ENCODE measurements at regions not wholly inside any gene's neighbourhood (a gene's known extent, or its start where the extent isn't known, plus 50 kb on each side); places are given as distances from the start of the nearest gene placed in this dataset.

DNA sequence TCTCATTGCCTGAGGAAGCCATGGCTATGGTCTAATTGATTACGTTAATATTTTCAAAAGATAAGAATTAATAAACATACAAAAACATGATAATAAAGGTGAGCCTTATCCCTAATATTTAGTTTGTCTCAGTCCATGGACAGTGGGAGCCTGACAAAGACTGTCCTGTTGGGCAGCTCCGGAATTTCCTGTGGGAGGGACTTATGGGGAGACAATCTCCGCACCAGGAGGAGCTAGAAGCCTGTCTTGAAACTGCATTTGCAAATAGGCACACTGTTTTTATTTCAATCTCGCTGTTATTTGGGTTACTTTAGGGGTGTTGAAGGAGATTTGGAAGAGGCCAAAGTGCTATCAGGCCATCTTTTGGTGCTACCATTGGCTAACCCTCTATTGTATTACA lies 50.8 kb upstream of the ZDHHC17 start:
- TF ChIP-seq EZH2phosphoT487 (IDR thresholded peaks at IDR 0.05; ENCODE audit: borderline replicate concordance) (no peak), RAD21 (IDR thresholded peaks at IDR 0.05; ENCODE audit: low read depth) (no peak), POLR2AphosphoS5 (IDR thresholded peaks at IDR 0.05; ENCODE audit: low read depth, low read length) (no peak), POLR2A (IDR thresholded peaks at IDR 0.05; ENCODE audit: borderline replicate concordance, extremely low read depth, insufficient read depth, insufficient read length) (no peak), MAX (IDR thresholded peaks at IDR 0.05) (no peak), SIN3A (IDR thresholded peaks at IDR 0.05; ENCODE audit: low read depth) (no peak), EZH2 (IDR thresholded peaks at IDR 0.05) (no peak)
- TF ChIP-seq, protein P1, sequence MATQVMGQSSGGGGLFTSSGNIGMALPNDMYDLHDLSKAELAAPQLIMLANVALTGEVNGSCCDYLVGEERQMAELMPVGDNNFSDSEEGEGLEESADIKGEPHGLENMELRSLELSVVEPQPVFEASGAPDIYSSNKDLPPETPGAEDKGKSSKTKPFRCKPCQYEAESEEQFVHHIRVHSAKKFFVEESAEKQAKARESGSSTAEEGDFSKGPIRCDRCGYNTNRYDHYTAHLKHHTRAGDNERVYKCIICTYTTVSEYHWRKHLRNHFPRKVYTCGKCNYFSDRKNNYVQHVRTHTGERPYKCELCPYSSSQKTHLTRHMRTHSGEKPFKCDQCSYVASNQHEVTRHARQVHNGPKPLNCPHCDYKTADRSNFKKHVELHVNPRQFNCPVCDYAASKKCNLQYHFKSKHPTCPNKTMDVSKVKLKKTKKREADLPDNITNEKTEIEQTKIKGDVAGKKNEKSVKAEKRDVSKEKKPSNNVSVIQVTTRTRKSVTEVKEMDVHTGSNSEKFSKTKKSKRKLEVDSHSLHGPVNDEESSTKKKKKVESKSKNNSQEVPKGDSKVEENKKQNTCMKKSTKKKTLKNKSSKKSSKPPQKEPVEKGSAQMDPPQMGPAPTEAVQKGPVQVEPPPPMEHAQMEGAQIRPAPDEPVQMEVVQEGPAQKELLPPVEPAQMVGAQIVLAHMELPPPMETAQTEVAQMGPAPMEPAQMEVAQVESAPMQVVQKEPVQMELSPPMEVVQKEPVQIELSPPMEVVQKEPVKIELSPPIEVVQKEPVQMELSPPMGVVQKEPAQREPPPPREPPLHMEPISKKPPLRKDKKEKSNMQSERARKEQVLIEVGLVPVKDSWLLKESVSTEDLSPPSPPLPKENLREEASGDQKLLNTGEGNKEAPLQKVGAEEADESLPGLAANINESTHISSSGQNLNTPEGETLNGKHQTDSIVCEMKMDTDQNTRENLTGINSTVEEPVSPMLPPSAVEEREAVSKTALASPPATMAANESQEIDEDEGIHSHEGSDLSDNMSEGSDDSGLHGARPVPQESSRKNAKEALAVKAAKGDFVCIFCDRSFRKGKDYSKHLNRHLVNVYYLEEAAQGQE (IDR thresholded peaks at IDR 0.05; ENCODE audit: low read depth), result no peak
- TF ChIP-seq, protein P2, sequence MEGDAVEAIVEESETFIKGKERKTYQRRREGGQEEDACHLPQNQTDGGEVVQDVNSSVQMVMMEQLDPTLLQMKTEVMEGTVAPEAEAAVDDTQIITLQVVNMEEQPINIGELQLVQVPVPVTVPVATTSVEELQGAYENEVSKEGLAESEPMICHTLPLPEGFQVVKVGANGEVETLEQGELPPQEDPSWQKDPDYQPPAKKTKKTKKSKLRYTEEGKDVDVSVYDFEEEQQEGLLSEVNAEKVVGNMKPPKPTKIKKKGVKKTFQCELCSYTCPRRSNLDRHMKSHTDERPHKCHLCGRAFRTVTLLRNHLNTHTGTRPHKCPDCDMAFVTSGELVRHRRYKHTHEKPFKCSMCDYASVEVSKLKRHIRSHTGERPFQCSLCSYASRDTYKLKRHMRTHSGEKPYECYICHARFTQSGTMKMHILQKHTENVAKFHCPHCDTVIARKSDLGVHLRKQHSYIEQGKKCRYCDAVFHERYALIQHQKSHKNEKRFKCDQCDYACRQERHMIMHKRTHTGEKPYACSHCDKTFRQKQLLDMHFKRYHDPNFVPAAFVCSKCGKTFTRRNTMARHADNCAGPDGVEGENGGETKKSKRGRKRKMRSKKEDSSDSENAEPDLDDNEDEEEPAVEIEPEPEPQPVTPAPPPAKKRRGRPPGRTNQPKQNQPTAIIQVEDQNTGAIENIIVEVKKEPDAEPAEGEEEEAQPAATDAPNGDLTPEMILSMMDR (IDR thresholded peaks at IDR 0.05 in 2 of 3, conservative IDR thresholded peaks at IDR 0.05 in 1 of 3; ENCODE audit: borderline replicate concordance in 1 of 3, insufficient read depth in 1 of 3, low read depth in 2 of 3, low read length in 2 of 3), result no peak

Data from HCT116 (cell line).